ENCODE measurements at regions not wholly inside any gene's neighbourhood (a gene's known extent, or its start where the extent isn't known, plus 50 kb on each side); places are given as distances from the start of the nearest gene placed in this dataset.

DNA sequence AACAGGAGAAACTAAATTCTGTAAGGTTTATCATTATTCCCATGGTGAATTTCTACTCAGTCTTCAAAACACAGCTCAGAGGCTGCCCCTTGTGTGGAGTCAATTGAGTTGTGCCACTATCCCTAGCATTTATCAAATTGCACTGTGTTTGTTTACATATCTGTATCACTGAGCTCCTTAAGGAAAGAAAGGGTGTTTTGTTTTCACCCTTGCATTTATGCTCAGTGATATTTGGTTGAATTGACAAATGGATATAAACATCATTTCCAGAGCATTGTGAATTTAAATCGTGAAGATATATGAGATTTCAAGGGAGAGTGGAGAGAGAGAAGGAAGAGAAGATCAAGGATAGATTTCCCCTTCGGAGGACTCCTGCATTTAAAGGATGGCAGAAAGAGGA, 55.1 kb upstream of the TNFRSF19 start (continued):
- TF ChIP-seq ZNF396 (CRISPR knock-in tag; IDR thresholded peaks at IDR 0.05; ENCODE audit: borderline replicate concordance) (no peak), ZNF232 (CRISPR knock-in tag; IDR thresholded peaks at IDR 0.05) (no peak), SP1 (CRISPR knock-in tag; conservative IDR thresholded peaks at IDR 0.05) (no peak), JUN (CRISPR knock-in tag; IDR thresholded peaks at IDR 0.05) (no peak), TCF7 (CRISPR knock-in tag; IDR thresholded peaks at IDR 0.05; ENCODE audit: low read depth) (no peak), ZNF219 (CRISPR knock-in tag; IDR thresholded peaks at IDR 0.05; ENCODE audit: borderline replicate concordance) (no peak)
- TF ChIP-seq, protein P1, sequence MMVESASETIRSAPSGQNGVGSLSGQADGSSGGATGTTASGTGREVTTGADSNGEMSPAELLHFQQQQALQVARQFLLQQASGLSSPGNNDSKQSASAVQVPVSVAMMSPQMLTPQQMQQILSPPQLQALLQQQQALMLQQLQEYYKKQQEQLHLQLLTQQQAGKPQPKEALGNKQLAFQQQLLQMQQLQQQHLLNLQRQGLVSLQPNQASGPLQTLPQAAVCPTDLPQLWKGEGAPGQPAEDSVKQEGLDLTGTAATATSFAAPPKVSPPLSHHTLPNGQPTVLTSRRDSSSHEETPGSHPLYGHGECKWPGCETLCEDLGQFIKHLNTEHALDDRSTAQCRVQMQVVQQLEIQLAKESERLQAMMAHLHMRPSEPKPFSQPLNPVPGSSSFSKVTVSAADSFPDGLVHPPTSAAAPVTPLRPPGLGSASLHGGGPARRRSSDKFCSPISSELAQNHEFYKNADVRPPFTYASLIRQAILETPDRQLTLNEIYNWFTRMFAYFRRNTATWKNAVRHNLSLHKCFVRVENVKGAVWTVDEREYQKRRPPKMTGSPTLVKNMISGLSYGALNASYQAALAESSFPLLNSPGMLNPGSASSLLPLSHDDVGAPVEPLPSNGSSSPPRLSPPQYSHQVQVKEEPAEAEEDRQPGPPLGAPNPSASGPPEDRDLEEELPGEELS (CRISPR knock-in tag; IDR thresholded peaks at IDR 0.05), result no peak
- TF ChIP-seq, protein P2, sequence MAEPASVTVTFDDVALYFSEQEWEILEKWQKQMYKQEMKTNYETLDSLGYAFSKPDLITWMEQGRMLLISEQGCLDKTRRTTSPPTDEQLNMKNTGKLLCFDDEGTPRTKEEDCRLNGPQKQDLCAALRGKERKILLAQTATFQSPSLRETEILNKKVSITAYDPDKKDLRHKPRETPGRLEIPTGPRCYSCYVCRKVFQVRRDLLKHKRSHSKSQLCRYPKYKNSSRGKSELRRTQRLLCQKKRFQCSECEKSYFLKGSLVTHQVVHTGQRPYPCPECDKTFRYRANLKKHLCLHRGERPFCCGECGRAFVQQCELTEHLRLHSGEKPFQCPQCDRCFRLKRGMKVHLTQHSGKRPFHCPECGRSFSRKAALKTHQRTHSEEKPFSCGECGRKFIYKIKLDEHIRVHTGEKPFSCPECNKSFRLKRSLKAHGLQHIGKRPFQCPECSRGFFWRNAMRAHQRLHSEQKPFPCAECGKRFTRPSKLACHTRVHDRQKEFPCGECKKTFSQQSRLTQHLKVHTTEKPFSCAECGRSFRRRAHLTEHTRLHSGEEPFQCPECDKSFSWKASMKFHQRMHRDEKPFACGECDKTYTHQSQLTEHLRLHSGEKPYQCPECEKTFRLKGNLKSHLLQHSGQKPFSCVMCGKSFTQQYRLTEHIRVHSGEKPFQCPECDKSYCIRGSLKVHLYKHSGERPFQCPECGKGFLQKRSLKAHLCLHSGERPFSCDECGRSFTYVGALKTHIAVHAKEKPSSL (CRISPR knock-in tag; conservative IDR thresholded peaks at IDR 0.05), result no peak

DNA sequence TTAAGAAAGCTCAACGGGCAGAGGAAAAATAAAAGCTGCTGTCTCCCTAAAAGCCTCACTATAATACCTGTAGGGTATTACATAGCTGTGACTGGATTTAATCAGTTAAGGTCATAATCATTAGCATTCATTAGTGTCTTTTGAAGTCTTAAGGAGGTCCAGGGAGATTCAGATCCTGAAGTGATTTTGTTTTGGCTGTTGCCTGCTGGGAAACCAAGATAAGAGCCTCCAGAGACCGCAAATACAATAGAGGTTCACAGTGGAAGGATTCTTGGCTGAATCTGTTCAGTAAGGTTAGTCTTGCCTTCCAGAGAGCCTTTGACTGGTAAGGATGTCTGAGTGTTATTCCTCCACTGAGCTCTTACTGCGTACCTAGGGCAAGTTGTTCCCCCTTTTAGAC, 54.0 kb upstream of the TNFRSF19 start:
- ATAC-seq (no peak; the same call in 1 of the 2 replicates), DNase-seq (ENCODE audit: low spot score) (no peak)
- no peaks in the 10 kb centered on the region for H3K36me3 Mint-ChIP-seq
- H3K9me3 Mint-ChIP-seq, result no peaks in the 10 kb centered on the region
- ChIA-PET POLR2A (no interaction called here), CTCF (no interaction called here)
- no peak overlapping the region for H3K4me3 Mint-ChIP-seq
- TF ChIP-seq KAT7 (CRISPR knock-in tag; IDR thresholded peaks at IDR 0.05; ENCODE audit: borderline replicate concordance), result no peak
- TF ChIP-seq STAT6 (CRISPR knock-in tag; conservative IDR thresholded peaks at IDR 0.05; ENCODE audit: low read depth), result no peak
- no peak for TF ChIP-seq USF2 (CRISPR knock-in tag; IDR thresholded peaks at IDR 0.05)
- no peak for TF ChIP-seq ZNF423 (CRISPR knock-in tag; IDR thresholded peaks at IDR 0.05)
- TF ChIP-seq ATF1 (CRISPR knock-in tag; IDR thresholded peaks at IDR 0.05), result no peak
- TF ChIP-seq JUN (CRISPR knock-in tag; IDR thresholded peaks at IDR 0.05), result no peak
- TF ChIP-seq FOXP1 (CRISPR knock-in tag; IDR thresholded peaks at IDR 0.05; ENCODE audit: borderline replicate concordance), result no peak
- TF ChIP-seq, protein P3, sequence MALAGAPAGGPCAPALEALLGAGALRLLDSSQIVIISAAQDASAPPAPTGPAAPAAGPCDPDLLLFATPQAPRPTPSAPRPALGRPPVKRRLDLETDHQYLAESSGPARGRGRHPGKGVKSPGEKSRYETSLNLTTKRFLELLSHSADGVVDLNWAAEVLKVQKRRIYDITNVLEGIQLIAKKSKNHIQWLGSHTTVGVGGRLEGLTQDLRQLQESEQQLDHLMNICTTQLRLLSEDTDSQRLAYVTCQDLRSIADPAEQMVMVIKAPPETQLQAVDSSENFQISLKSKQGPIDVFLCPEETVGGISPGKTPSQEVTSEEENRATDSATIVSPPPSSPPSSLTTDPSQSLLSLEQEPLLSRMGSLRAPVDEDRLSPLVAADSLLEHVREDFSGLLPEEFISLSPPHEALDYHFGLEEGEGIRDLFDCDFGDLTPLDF (CRISPR knock-in tag; IDR thresholded peaks at IDR 0.05), result no peak
- no peak for TF ChIP-seq NR1H2 (CRISPR knock-in tag; IDR thresholded peaks at IDR 0.05)
- no peak for TF ChIP-seq NR2C2 (CRISPR knock-in tag; IDR thresholded peaks at IDR 0.05)
- TF ChIP-seq PRDM15 (CRISPR knock-in tag; IDR thresholded peaks at IDR 0.05), result no peak
- TF ChIP-seq, protein P2 (CRISPR knock-in tag; conservative IDR thresholded peaks at IDR 0.05), result no peak
- TF ChIP-seq GABPB1 (CRISPR knock-in tag; IDR thresholded peaks at IDR 0.05), result no peak
- TF ChIP-seq ZBTB21 (CRISPR knock-in tag; IDR thresholded peaks at IDR 0.05; ENCODE audit: borderline replicate concordance), result no peak
- no peak for TF ChIP-seq ZNF219 (CRISPR knock-in tag; IDR thresholded peaks at IDR 0.05; ENCODE audit: borderline replicate concordance)
- no peak for TF ChIP-seq NFYB (CRISPR knock-in tag; conservative IDR thresholded peaks at IDR 0.05; ENCODE audit: low read depth)
- TF ChIP-seq GRHL2 (CRISPR knock-in tag; IDR thresholded peaks at IDR 0.05; ENCODE audit: insufficient replicate concordance, severe bottlenecking), result no peak
- no peak overlapping the region for H3K27ac Mint-ChIP-seq
- H3K27me3 Mint-ChIP-seq (ENCODE audit: low read depth), result no peaks in the 10 kb centered on the region; the same call in 1 of the 2 replicates
- H3K4me1 Mint-ChIP-seq, result peaks cover 14% of the 10 kb centered on the region

Data from WTC11 (cell line).